GM12865 (cell line): ENCODE measurements at regions not wholly inside any gene's neighbourhood (a gene's known extent, or its start where the extent isn't known, plus 50 kb on each side); places are given as distances from the start of the nearest gene placed in this dataset.

ENCODE experiments used
- DNase-seq: peaks from one replicate; pipeline ENCODE4 v3.0.0; 2010; ENCODE audit warnings: low read depth
- H3K4me3 ChIP-seq: 2 replicates; pipeline ENCODE4 v1.5.1; 2011; ENCODE audit warnings: mild to moderate bottlenecking, low read depth, low read length, control low read depth
- CTCF ChIP-seq: IDR thresholded peaks from 2 replicates; pipeline ENCODE4 v1.5.1; 2011; ENCODE audit warnings: low read length, control low read depth, low read depth, inconsistent platforms; ENCODE audit not compliant: insufficient read depth; ENCODE audit errors: missing control alignments

GRCh38 chr2:105611811-105612424 lies 132.8 kb upstream of the NCK2 start:
- DNase-seq = no peak
- TF ChIP-seq CTCF = no peak
- H3K4me3 ChIP-seq = no peak overlapping the region

- H3K4me3 ChIP-seq = no peak overlapping the region
- TF ChIP-seq CTCF = no peak
- DNase-seq = no peak
Measured at GRCh38 chr2:105611333-105611637, 133.4 kb upstream of the NCK2 start.

GRCh38 chr2:105610576-105611332 lies 134.0 kb upstream of the NCK2 start:
- no peak for DNase-seq
- H3K4me3 ChIP-seq = no peak overlapping the region
- no peak for TF ChIP-seq CTCF

GRCh38 chr2:105609746-105610402 lies 134.8 kb upstream of the NCK2 start:
- no peak overlapping the region for H3K4me3 ChIP-seq
- TF ChIP-seq CTCF = no peak
- DNase-seq = no peak

GRCh38 chr2:105607920-105608504 lies 136.7 kb upstream of the NCK2 start:
- TF ChIP-seq CTCF = no peak
- H3K4me3 ChIP-seq = no peak overlapping the region
- no peak for DNase-seq

GRCh38 chr2:105606081-105606480 lies 138.6 kb upstream of the NCK2 start:
- no peak for DNase-seq
- no peak for TF ChIP-seq CTCF
- H3K4me3 ChIP-seq = no peak overlapping the region
